C4-2B (cell line): ENCODE measurements at regions not wholly inside any gene's neighbourhood (a gene's known extent, or its start where the extent isn't known, plus 50 kb on each side); places are given as distances from the start of the nearest gene placed in this dataset.

Experiments
- H3K27ac ChIP-seq: fragments of 450-650 bp; 2 replicates; pipeline ENCODE4 v1.5.1; 2017
- CTCF ChIP-seq: fragments of 450-650 bp; conservative IDR thresholded peaks from 2 replicates; pipeline ENCODE4 v1.5.1; 2017; ENCODE audit warnings: mild to moderate bottlenecking
- ZFX ChIP-seq: fragments of 450-650 bp; IDR thresholded peaks from 2 replicates; pipeline ENCODE4 v1.6.1; 2017

- TF ChIP-seq CTCF (no peak), ZFX (no peak)
- H3K27ac ChIP-seq: no peak overlapping the region
These were observed 58.9 kb upstream of the DKK2 start for GRCh38 chr4:107094976-107095375.

- no peak overlapping the region for H3K27ac ChIP-seq
These were observed 58.2 kb upstream of the DKK2 start for GRCh38 chr4:107094332-107094731.

More at GRCh38 chr4:107094332-107094731, 58.2 kb upstream of the DKK2 start:
- TF ChIP-seq CTCF (peak; percentile 29), ZFX (no peak)
